ENCODE measurements at regions not wholly inside any gene's neighbourhood (a gene's known extent, or its start where the extent isn't known, plus 50 kb on each side); places are given as distances from the start of the nearest gene placed in this dataset.
"Not testable (repeated sequence)": the region's sequence is repeated elsewhere in the genome, so short reads cannot be mapped to it uniquely, and the experiment has no call there.

DNA sequence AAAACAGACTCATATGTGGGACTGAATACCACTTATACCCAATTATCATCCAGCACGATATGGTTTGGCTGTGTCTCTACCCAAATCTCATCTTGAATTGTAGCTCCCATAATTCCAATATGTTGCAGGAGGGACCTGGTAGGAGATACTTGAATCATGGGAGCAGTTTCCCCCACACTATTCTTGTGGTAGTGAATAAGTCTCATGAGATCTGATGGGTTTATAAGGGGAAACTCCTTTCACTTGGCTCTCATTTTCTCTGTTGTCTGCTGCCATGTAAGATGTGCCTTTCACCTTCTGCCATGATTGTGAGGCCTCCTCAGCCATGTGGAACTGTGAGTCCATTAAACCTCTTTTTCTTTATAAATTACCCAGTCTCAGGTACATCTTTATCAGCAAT lies 91.9 kb upstream of the FNDC3A start:
- H3K14ac ChIP-seq (ENCODE audit: insufficient read length); H2BK120ac ChIP-seq (replicated peaks; ENCODE audit: low read depth, low read length); H3K36me3 ChIP-seq (ENCODE audit: control insufficient read depth in 2 of 4, insufficient read depth in 4 of 4, low read length in 3 of 4); H3K18ac ChIP-seq (ENCODE audit: extremely low read depth, low read length); H3K4ac ChIP-seq (replicated peaks; ENCODE audit: insufficient read length, low read depth, low read length); H4K91ac ChIP-seq (replicated peaks; ENCODE audit: insufficient read length, low read length); H4K5ac ChIP-seq (ENCODE audit: insufficient read length, low read depth, low read length); POLR2A ChIA-PET (ENCODE audit: partially characterized antibody); H3K4me2 ChIP-seq (ENCODE audit: insufficient read depth in 1 of 2, low read depth in 2 of 2, low read length in 2 of 2); H3K9ac ChIP-seq (replicated peaks in 1 of 4; ENCODE audit: extremely low read depth in 1 of 4, low read depth in 3 of 4, low read length in 3 of 4); H4K8ac ChIP-seq (ENCODE audit: extremely low read depth, insufficient read depth, low read length); H3K79me2 ChIP-seq (ENCODE audit: control insufficient read depth in 1 of 2, insufficient read depth in 2 of 2, low read length in 2 of 2); H3K23ac ChIP-seq (ENCODE audit: insufficient read length); DNase-seq (ENCODE audit: low read depth in 1 of 2, low spot score in 2 of 2); H2BK15ac ChIP-seq (ENCODE audit: low read length); H3K23me2 ChIP-seq (ENCODE audit: low read depth, low read length); FAIRE-seq; H2BK20ac ChIP-seq (ENCODE audit: low read length); H3K79me1 ChIP-seq (ENCODE audit: low read depth, low read length); H3K4me3 ChIP-seq (ENCODE audit: extremely low read depth in 1 of 4, insufficient read depth in 2 of 4, low read depth in 3 of 4, low read length in 4 of 4); H4K20me1 ChIP-seq (replicated peaks in 1 of 2; ENCODE audit: control insufficient read depth in 1 of 2, insufficient read depth in 2 of 2, low read length in 2 of 2); H3K27ac ChIP-seq (ENCODE audit: low read depth, low read length); H2AK5ac ChIP-seq (ENCODE audit: low read depth, low read length); H3K4me1 ChIP-seq (replicated peaks in 1 of 4; ENCODE audit: control insufficient read depth in 3 of 4, insufficient read depth in 4 of 4, low read length in 3 of 4); H2AFZ ChIP-seq (ENCODE audit: low read length); H2BK5ac ChIP-seq (ENCODE audit: low read depth, low read length); H2BK12ac ChIP-seq (ENCODE audit: low read depth, low read length); H3K9me3 ChIP-seq (ENCODE audit: insufficient read depth in 2 of 2, low read depth in 1 of 2, low read length in 1 of 2); H3K56ac ChIP-seq (replicated peaks; ENCODE audit: insufficient read length, low read depth, low read length): not testable (repeated sequence)
- peaks cover 0 to 12% (median under 1%) of the 10 kb centered on the region in 4 experiments; a peak in 6 of 7 replicates for H3K27me3 ChIP-seq (replicated peaks in 1 of 4; ENCODE audit: control insufficient read depth in 3 of 4, extremely low read depth in 1 of 4, insufficient read depth in 3 of 4, low read length in 3 of 4)
- CTCF ChIA-PET (ENCODE audit: partially characterized antibody): interaction anchor here (1.0 kb wide), 1 partner anchor 10 kb away, joined by 4 read pairs; no protein-coding TSS in a partner anchor
- 91% methylated on average over 1 of the region's 1 CpG; no CpG with 5 or more reads in 1 of the 2 experiments for WGBS, 2 experiments (ENCODE audit: extremely low coverage in 1 of 2, insufficient coverage in 1 of 2, insufficient read length in 1 of 2, insufficient replicate concordance in 2 of 2, low coverage in 1 of 2, low lambda C conversion rate in 2 of 2, missing lambda C conversion rate in 1 of 2)
